ENCODE measurements at regions not wholly inside any gene's neighbourhood (a gene's known extent, or its start where the extent isn't known, plus 50 kb on each side); places are given as distances from the start of the nearest gene placed in this dataset.

GRCh38 chr19:28034936-28035335, 1178.0 kb downstream of the UQCRFS1 start:
- TF ChIP-seq CTCF (conservative IDR thresholded peaks at IDR 0.05 in 1 of 2, IDR thresholded peaks at IDR 0.05 in 1 of 2; ENCODE audit: extremely low read depth in 1 of 2, insufficient read depth in 1 of 2, low read depth in 1 of 2, low read length in 2 of 2) = no peak
- no peak for TF ChIP-seq EZH2 (IDR thresholded peaks at IDR 0.05; ENCODE audit: borderline replicate concordance, low read length)

Measured in mammary epithelial cell (primary cell).